ENCODE measurements at regions not wholly inside any gene's neighbourhood (a gene's known extent, or its start where the extent isn't known, plus 50 kb on each side); places are given as distances from the start of the nearest gene placed in this dataset.

DNA sequence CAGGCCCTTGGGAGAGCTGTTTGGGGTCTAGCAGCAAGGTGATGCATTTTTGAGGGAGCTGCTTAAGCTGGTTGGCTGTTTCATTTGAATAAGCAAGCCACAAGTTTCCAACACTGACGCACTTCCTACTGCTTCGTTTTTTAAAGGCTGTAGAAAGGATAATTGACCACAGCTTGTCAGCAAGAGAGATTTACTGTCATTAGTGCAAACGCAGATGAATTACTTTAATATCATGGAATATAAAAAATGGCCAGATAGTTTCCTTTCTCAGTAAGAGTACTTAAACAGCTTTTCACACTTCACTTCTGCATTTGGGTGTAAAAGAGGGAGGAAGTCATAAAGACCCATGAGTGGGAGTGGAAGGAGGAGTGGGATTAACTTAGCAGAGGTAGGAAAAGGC lies 61.5 kb downstream of the FZD1 start:
- TF ChIP-seq, protein P1, sequence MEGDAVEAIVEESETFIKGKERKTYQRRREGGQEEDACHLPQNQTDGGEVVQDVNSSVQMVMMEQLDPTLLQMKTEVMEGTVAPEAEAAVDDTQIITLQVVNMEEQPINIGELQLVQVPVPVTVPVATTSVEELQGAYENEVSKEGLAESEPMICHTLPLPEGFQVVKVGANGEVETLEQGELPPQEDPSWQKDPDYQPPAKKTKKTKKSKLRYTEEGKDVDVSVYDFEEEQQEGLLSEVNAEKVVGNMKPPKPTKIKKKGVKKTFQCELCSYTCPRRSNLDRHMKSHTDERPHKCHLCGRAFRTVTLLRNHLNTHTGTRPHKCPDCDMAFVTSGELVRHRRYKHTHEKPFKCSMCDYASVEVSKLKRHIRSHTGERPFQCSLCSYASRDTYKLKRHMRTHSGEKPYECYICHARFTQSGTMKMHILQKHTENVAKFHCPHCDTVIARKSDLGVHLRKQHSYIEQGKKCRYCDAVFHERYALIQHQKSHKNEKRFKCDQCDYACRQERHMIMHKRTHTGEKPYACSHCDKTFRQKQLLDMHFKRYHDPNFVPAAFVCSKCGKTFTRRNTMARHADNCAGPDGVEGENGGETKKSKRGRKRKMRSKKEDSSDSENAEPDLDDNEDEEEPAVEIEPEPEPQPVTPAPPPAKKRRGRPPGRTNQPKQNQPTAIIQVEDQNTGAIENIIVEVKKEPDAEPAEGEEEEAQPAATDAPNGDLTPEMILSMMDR (IDR thresholded peaks at IDR 0.05; ENCODE audit: low read depth, low read length, poor library complexity, severe bottlenecking), result no peak
- TF ChIP-seq EZH2phosphoT487 (IDR thresholded peaks at IDR 0.05; ENCODE audit: borderline replicate concordance, low read length), result no peak

All from DOHH2 (cell line).